ENCODE measurements at regions not wholly inside any gene's neighbourhood (a gene's known extent, or its start where the extent isn't known, plus 50 kb on each side); places are given as distances from the start of the nearest gene placed in this dataset.
A peak's percentile ranks its signal among the peaks of the same experiment; 100 is the strongest.

DNA sequence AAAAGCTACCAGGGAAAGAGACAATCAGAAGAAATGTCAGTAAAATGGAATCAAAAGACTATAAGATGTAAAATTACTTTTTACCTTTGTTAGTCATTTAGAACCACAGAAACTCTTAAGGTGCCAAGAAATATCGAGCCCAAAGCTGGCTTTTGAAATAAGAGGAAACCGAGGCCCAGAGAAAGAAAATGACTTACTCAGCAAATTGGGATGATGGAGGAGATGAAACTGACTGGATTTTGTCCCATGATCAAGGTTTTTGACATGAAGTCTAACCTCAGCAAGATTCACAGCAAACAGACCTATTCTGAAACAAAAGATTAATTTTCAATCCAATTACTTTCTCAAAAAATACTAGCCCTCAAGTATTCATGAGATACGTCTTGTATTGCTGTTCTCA is 696.2 kb upstream of the WWC1 start:
- TF ChIP-seq, protein P1, sequence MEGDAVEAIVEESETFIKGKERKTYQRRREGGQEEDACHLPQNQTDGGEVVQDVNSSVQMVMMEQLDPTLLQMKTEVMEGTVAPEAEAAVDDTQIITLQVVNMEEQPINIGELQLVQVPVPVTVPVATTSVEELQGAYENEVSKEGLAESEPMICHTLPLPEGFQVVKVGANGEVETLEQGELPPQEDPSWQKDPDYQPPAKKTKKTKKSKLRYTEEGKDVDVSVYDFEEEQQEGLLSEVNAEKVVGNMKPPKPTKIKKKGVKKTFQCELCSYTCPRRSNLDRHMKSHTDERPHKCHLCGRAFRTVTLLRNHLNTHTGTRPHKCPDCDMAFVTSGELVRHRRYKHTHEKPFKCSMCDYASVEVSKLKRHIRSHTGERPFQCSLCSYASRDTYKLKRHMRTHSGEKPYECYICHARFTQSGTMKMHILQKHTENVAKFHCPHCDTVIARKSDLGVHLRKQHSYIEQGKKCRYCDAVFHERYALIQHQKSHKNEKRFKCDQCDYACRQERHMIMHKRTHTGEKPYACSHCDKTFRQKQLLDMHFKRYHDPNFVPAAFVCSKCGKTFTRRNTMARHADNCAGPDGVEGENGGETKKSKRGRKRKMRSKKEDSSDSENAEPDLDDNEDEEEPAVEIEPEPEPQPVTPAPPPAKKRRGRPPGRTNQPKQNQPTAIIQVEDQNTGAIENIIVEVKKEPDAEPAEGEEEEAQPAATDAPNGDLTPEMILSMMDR (IDR thresholded peaks at IDR 0.05; ENCODE audit: insufficient read depth, low read depth, low read length, missing control alignments), result no peak
- no peak for DNase-seq (ENCODE audit: low read depth)
- H3K4me3 ChIP-seq (ENCODE audit: low read length), result no peak overlapping the region

DNA sequence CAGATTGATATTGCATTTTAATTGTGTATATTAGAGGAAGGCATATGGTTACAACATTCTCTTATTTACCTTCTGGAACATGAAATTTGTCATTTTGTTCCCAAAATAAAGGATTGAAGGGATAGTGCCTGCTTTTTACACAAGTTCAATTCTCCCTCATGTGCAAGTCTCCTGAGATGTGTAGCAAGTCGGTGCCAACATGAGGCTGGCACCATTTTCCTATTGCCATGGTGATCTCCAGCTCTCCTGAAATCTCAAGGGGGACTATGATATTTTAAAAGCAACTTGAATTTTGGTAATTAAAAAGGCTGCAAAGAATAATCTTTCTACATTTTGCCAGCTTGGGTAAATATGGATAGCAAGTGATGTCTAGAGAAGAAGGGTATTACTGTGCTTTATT is 693.3 kb upstream of the WWC1 start:
- no peak for DNase-seq (ENCODE audit: low read depth)
- H3K4me3 ChIP-seq (ENCODE audit: low read length), result no peak overlapping the region
- TF ChIP-seq, protein P1 (IDR thresholded peaks at IDR 0.05; ENCODE audit: insufficient read depth, low read depth, low read length, missing control alignments), result no peak

DNA sequence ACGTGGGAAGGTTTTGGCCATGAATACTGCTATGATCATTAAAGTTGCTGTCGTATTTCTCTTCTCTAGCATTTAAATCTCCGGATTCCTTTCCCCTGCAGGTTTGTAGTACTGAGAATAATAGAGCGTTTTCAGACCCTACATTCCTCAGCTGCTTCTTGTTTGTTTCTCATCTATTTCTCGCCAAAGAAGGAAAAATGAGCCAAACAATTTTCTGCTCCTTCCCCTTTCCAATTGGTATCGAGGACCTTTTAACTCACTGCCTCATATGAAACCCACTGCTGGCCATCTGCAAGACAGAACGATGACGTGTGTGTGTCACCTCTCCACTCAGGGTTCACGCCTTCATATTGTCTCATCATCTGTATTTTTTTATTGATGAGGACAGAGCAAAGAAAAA is 689.4 kb upstream of the WWC1 start:
- H3K4me3 ChIP-seq (ENCODE audit: low read length), result no peak overlapping the region
- TF ChIP-seq, protein P1 (IDR thresholded peaks at IDR 0.05; ENCODE audit: insufficient read depth, low read depth, low read length, missing control alignments), result no peak
- DNase-seq (ENCODE audit: low read depth), result no peak

- H3K4me3 ChIP-seq (ENCODE audit: low read length), result no peak overlapping the region
- TF ChIP-seq, protein P1 (IDR thresholded peaks at IDR 0.05; ENCODE audit: insufficient read depth, low read depth, low read length, missing control alignments), result no peak
- DNase-seq (ENCODE audit: low read depth), result no peak
Observed at GRCh38 chr5:167603135-167603534, 688.3 kb upstream of the WWC1 start.

- peak; percentile 69 for DNase-seq (ENCODE audit: low read depth)
- TF ChIP-seq, protein P1 (IDR thresholded peaks at IDR 0.05; ENCODE audit: insufficient read depth, low read depth, low read length, missing control alignments), result peak; percentile 28
- no peak overlapping the region for H3K4me3 ChIP-seq (ENCODE audit: low read length)
Observed at GRCh38 chr5:167608390-167609272, 682.8 kb upstream of the WWC1 start.

DNA sequence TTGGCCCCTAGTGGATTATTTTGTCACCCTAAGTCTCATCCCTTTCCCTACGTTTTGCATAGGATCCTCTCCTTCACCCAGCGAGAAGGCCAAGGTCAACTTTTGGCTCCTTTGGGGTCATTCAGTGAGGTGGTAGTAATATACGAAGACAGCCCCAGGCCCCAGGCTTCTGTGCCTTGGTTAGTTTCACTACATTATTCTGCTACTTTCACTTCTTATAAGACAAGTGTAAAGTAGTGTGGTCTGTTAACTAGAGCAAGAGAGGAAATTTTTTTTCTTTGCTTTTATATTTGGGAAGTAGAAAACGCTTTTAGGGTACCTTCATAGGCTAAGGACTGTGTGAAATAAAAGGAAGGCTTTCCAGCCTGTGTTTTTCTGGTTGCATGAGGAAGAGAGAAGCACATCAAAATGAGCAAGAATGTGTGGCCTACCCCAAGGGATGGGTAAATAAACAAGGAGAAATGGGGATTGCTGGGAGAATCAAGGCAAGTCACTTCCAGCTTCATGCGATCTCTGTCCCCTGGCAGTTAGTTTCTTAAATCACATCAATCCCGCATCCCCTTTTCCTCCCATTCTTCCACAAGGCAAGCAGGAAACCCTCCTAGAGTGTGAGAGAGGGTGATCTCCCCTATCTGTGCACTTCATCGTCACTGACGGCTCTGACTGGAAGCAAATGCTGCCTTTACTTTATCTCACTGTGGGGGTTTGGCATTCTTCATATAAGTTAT is 677.0 kb upstream of the WWC1 start:
- no peak overlapping the region for H3K4me3 ChIP-seq (ENCODE audit: low read length)
- no peak for DNase-seq (ENCODE audit: low read depth)
- TF ChIP-seq, protein P1 (IDR thresholded peaks at IDR 0.05; ENCODE audit: insufficient read depth, low read depth, low read length, missing control alignments), result no peak
